PC-3 (cell line): ENCODE measurements at regions not wholly inside any gene's neighbourhood (a gene's known extent, or its start where the extent isn't known, plus 50 kb on each side); places are given as distances from the start of the nearest gene placed in this dataset.

ENCODE experiments used
- EZH2 ChIP-seq: fragments of 300-600 bp; sonication (generic); IDR thresholded peaks from one replicate; pipeline ENCODE4 v1.6.1; 2017; ENCODE audit warnings: antibody characterized with exemption, mild to moderate bottlenecking, low read length; ENCODE audit not compliant: unreplicated experiment
- EZH2phosphoT487 ChIP-seq: fragments of 300-600 bp; sonication (generic); IDR thresholded peaks from 2 replicates; pipeline ENCODE4 v1.6.1; 2018; ENCODE audit warnings: mild to moderate bottlenecking, antibody characterized with exemption, low read length, borderline replicate concordance
- TF ChIP-seq, protein P1 (sequence below): fragments of 300-600 bp; sonication (generic); conservative IDR thresholded peaks from 2 replicates; pipeline ENCODE4 v1.5.1; 2017; ENCODE audit warnings: antibody characterized with exemption, low read depth, mild to moderate bottlenecking, low read length

- TF ChIP-seq EZH2 (no peak), EZH2phosphoT487 (no peak)
- TF ChIP-seq, protein P1, sequence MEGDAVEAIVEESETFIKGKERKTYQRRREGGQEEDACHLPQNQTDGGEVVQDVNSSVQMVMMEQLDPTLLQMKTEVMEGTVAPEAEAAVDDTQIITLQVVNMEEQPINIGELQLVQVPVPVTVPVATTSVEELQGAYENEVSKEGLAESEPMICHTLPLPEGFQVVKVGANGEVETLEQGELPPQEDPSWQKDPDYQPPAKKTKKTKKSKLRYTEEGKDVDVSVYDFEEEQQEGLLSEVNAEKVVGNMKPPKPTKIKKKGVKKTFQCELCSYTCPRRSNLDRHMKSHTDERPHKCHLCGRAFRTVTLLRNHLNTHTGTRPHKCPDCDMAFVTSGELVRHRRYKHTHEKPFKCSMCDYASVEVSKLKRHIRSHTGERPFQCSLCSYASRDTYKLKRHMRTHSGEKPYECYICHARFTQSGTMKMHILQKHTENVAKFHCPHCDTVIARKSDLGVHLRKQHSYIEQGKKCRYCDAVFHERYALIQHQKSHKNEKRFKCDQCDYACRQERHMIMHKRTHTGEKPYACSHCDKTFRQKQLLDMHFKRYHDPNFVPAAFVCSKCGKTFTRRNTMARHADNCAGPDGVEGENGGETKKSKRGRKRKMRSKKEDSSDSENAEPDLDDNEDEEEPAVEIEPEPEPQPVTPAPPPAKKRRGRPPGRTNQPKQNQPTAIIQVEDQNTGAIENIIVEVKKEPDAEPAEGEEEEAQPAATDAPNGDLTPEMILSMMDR = no peak
Measured at GRCh38 chr1:37157634-37158033, 123.3 kb upstream of the GRIK3 start.
